HEK293 (cell line): ENCODE measurements at regions not wholly inside any gene's neighbourhood (a gene's known extent, or its start where the extent isn't known, plus 50 kb on each side); places are given as distances from the start of the nearest gene placed in this dataset.

Experiments used
- CTCF ChIA-PET: fragments of 350-600 bp; formaldehyde crosslinking; extraction: SDS; loops from one replicate; lab custom pipeline; 2021; ENCODE audit warnings: antibody characterized with exemption; lab: Yijun Ruan, JAX
- POLR2A ChIA-PET: fragments of 300-600 bp; formaldehyde crosslinking; extraction: SDS; loops from one replicate; lab custom pipeline; 2020; ENCODE audit warnings: antibody characterized with exemption, inconsistent platforms; lab: Yijun Ruan, JAX
- H3K27ac ChIP-seq: fragments of 200-500 bp; sonication (Bioruptor generic); 2 replicates; pipeline ENCODE4 v1.5.1; 2014; ENCODE audit warnings: low read depth, low read length, control low read depth, inconsistent platforms; ENCODE audit errors: extremely low read depth
- H3K36me3 ChIP-seq, 2 experiments: fragments of 200-500 bp in 1 of 2; sonication (Bioruptor generic) in 1 of 2; 1 replicate in 1 of 2; 2 replicates in 1 of 2; pipeline ENCODE4 v1.5.1; 2014 to 2017; ENCODE audit warnings: inconsistent platforms in 2 of 2, low read length in 2 of 2; ENCODE audit not compliant: control insufficient read depth in 2 of 2, insufficient read depth in 1 of 2
- H3K4me1 ChIP-seq: fragments of 200-500 bp; sonication (Bioruptor generic); 2 replicates; pipeline ENCODE4 v1.5.1; 2014; ENCODE audit warnings: mild to moderate bottlenecking, low read length, inconsistent platforms; ENCODE audit not compliant: control insufficient read depth, insufficient read depth
- H3K4me3 ChIP-seq: 2 replicates; pipeline ENCODE4 v1.5.1; 2011; ENCODE audit warnings: low read depth, mild to moderate bottlenecking, control low read depth, low read length, moderate library complexity
- H3K9me3 ChIP-seq: fragments of 200-500 bp; sonication (Bioruptor generic); 2 replicates; pipeline ENCODE4 v1.5.1; 2014; ENCODE audit warnings: low read depth, low read length, inconsistent platforms; ENCODE audit not compliant: control insufficient read depth, insufficient read depth
- GLIS2 ChIP-seq: fragments of 450-650 bp; formaldehyde crosslinking; IDR thresholded peaks from 2 replicates; pipeline ENCODE4 v1.5.1; 2016; ENCODE audit warnings: missing biosample characterization, missing genetic modification characterization
- KLF1 ChIP-seq: fragments of 450-650 bp; formaldehyde crosslinking; IDR thresholded peaks from 2 replicates; pipeline ENCODE4 v1.5.1; 2016; ENCODE audit warnings: missing biosample characterization, missing genetic modification characterization
- KLF10 ChIP-seq: fragments of 450-650 bp; IDR thresholded peaks from 2 replicates; pipeline ENCODE4 v1.5.1; 2018; ENCODE audit warnings: missing biosample characterization, mild to moderate bottlenecking, missing genetic modification characterization
- SCRT1 ChIP-seq: fragments of 450-650 bp; formaldehyde crosslinking; IDR thresholded peaks from 2 replicates; pipeline ENCODE4 v1.5.1; 2016; ENCODE audit warnings: missing biosample characterization, missing genetic modification characterization, borderline replicate concordance
- SP3 ChIP-seq: fragments of 450-650 bp; formaldehyde crosslinking; IDR thresholded peaks from 2 replicates; pipeline ENCODE4 v1.5.1; 2016; ENCODE audit warnings: missing biosample characterization, missing genetic modification characterization
- SP7 ChIP-seq: fragments of 450-650 bp; formaldehyde crosslinking; IDR thresholded peaks from 2 replicates; pipeline ENCODE4 v1.5.1; 2016; ENCODE audit warnings: missing biosample characterization, missing genetic modification characterization
- TCF7L2 ChIP-seq: IDR thresholded peaks from 2 replicates; pipeline ENCODE4 v1.6.1; 2011; ENCODE audit warnings: low read depth, mild to moderate bottlenecking, inconsistent platforms, low read length, moderate library complexity, borderline replicate concordance
- YY2 ChIP-seq: fragments of 450-650 bp; formaldehyde crosslinking; IDR thresholded peaks from 2 replicates; pipeline ENCODE4 v1.5.1; 2016; ENCODE audit warnings: missing biosample characterization, missing genetic modification characterization
- ZBTB17 ChIP-seq: fragments of 450-650 bp; formaldehyde crosslinking; IDR thresholded peaks from 2 replicates; pipeline ENCODE4 v1.5.1; 2016; ENCODE audit warnings: missing biosample characterization, missing genetic modification characterization
- ZFHX2 ChIP-seq: fragments of 450-650 bp; formaldehyde crosslinking; conservative IDR thresholded peaks from 2 replicates; pipeline ENCODE4 v1.5.1; 2016; ENCODE audit warnings: missing biosample characterization, missing genetic modification characterization
- ZFP69B ChIP-seq: fragments of 450-650 bp; formaldehyde crosslinking; IDR thresholded peaks from 2 replicates; pipeline ENCODE4 v1.5.1; 2016; ENCODE audit warnings: missing biosample characterization, missing genetic modification characterization
- ZNF133 ChIP-seq: fragments of 450-650 bp; formaldehyde crosslinking; IDR thresholded peaks from 2 replicates; pipeline ENCODE4 v1.5.1; 2016; ENCODE audit warnings: missing biosample characterization, missing genetic modification characterization
- ZNF274 ChIP-seq, 2 experiments: fragments of 200-500 bp in 1 of 2; fragments of 450-650 bp in 1 of 2; sonication (Bioruptor generic) in 1 of 2; formaldehyde crosslinking in 1 of 2; IDR thresholded peaks; 2 replicates each; pipeline versions ENCODE4 v1.5.1 to v1.6.1; 2014 to 2016; ENCODE audit warnings: borderline replicate concordance in 1 of 2, inconsistent platforms in 1 of 2, low read length in 1 of 2, missing biosample characterization in 1 of 2, missing genetic modification characterization in 1 of 2
- ZNF292 ChIP-seq: fragments of 450-650 bp; formaldehyde crosslinking; IDR thresholded peaks from 2 replicates; pipeline ENCODE4 v1.5.1; 2016; ENCODE audit warnings: low read depth, missing biosample characterization, missing genetic modification characterization, borderline replicate concordance
- ZNF423 ChIP-seq: fragments of 450-650 bp; formaldehyde crosslinking; IDR thresholded peaks from 2 replicates; pipeline ENCODE4 v1.5.1; 2016; ENCODE audit warnings: missing biosample characterization, missing genetic modification characterization
- ZNF660 ChIP-seq: fragments of 450-650 bp; IDR thresholded peaks from 2 replicates; pipeline ENCODE4 v1.5.1; 2018; ENCODE audit warnings: missing biosample characterization, mild to moderate bottlenecking, missing genetic modification characterization
- ZNF785 ChIP-seq: fragments of 450-650 bp; formaldehyde crosslinking; IDR thresholded peaks from 2 replicates; pipeline ENCODE4 v1.5.1; 2016; ENCODE audit warnings: missing biosample characterization, missing genetic modification characterization
- TF ChIP-seq, protein P1 (sequence below): fragments of 450-650 bp; formaldehyde crosslinking; IDR thresholded peaks from 2 replicates; pipeline ENCODE4 v1.5.1; 2017; ENCODE audit warnings: missing biosample characterization, missing genetic modification characterization
- TF ChIP-seq, protein P2 (sequence below): fragments of 450-650 bp; formaldehyde crosslinking; IDR thresholded peaks from 2 replicates; pipeline ENCODE4 v1.5.1; 2016; ENCODE audit warnings: missing biosample characterization, missing genetic modification characterization
- TF ChIP-seq, protein P3 (sequence below): fragments of 450-650 bp; formaldehyde crosslinking; IDR thresholded peaks from 2 replicates; pipeline ENCODE4 v1.5.1; 2016; ENCODE audit warnings: missing biosample characterization, missing genetic modification characterization, low read depth
- TF ChIP-seq, protein P4 (sequence below): fragments of 450-650 bp; IDR thresholded peaks from 2 replicates; pipeline ENCODE4 v1.5.1; 2018; ENCODE audit warnings: missing biosample characterization, missing genetic modification characterization

DNA sequence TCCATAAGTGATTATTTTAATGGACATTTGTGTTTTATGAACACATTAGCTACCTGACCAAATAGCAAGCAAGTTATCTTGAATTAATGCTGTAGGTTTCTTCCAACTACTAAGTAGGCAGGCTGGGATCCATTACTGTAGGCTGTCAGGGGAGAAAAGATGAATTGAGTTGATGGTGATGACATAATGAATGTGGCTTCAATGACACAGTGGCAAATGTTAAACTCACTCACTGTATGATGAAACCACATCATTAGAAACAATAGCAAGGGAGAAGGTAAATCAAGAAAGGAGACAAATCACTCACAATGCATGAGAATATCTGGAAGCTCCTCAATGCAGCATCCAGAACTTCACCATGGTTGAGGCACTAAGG lies 529.7 kb upstream of the CITED2 start:
- TF ChIP-seq ZBTB17 (tag by site-specific recombination): no peak
- TF ChIP-seq, protein P1, sequence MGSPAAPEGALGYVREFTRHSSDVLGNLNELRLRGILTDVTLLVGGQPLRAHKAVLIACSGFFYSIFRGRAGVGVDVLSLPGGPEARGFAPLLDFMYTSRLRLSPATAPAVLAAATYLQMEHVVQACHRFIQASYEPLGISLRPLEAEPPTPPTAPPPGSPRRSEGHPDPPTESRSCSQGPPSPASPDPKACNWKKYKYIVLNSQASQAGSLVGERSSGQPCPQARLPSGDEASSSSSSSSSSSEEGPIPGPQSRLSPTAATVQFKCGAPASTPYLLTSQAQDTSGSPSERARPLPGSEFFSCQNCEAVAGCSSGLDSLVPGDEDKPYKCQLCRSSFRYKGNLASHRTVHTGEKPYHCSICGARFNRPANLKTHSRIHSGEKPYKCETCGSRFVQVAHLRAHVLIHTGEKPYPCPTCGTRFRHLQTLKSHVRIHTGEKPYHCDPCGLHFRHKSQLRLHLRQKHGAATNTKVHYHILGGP (tag by site-specific recombination): 0 out of 2 replicates have a peak, but pooled peaks have one; percentile 54
- ChIA-PET POLR2A (no interaction called here), CTCF (interaction anchor here (1.5 kb wide), 1 partner anchor 8 kb away, joined by 3 read pairs; no protein-coding TSS in a partner anchor)
- H3K4me1 ChIP-seq: no peaks in the 10 kb centered on the region
- H3K36me3 ChIP-seq: no peaks in the 10 kb centered on the region
- H3K27ac ChIP-seq: no peak overlapping the region
- H3K4me3 ChIP-seq: no peak overlapping the region
- H3K9me3 ChIP-seq: no peaks in the 10 kb centered on the region

DNA sequence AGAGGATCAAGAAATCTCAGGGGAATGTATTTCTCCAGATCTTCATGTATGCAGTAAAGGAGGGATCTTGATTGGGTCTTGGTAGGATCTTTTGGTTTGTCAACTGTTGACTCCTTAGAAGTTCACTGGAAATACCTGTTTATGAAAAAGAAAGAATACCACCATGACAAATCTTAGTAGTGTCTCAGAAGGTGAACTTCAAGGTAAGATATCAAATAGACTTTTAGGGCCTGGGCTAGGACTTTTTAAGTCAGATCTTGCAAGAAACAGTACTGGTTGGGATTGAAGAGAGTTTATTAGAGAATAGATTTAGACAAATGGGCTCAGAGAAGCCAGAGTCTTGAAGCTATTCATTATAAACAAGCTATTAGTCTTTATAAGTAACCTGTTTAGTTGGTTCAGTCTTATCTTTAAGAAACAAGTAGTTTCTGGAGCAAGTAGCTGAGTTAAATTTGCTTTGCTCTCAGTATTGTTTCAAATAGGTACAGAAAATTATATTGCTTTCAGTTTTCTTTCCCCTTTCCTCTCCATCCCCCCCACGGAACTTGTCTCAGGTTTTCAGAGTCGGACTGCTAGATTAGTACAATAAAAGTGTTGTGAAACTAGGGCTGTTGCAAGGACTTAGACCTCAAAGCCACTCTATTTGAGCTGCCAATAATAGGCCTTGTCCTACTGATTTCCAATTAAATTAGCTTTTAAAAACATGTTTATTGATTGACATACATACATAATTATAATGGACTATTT lies 529.1 kb upstream of the CITED2 start:
- no peak overlapping the region for H3K27ac ChIP-seq
- H3K4me3 ChIP-seq: no peak overlapping the region
- no peaks in the 10 kb centered on the region for H3K9me3 ChIP-seq
- H3K4me1 ChIP-seq: no peaks in the 10 kb centered on the region
- ChIA-PET CTCF (interaction anchor here (1.5 kb wide), 1 partner anchor 8 kb away, joined by 3 read pairs; no protein-coding TSS in a partner anchor), POLR2A (no interaction called here)
- H3K36me3 ChIP-seq: no peaks in the 10 kb centered on the region
- TF ChIP-seq GLIS2 (no peak), TCF7L2 (no peak), ZNF660 (tag by site-specific recombination) (no peak), ZNF785 (tag by site-specific recombination) (no peak), KLF1 (tag by site-specific recombination) (no peak), YY2 (tag by site-specific recombination) (no peak), ZNF292 (tag by site-specific recombination) (no peak)
- TF ChIP-seq, protein P2, sequence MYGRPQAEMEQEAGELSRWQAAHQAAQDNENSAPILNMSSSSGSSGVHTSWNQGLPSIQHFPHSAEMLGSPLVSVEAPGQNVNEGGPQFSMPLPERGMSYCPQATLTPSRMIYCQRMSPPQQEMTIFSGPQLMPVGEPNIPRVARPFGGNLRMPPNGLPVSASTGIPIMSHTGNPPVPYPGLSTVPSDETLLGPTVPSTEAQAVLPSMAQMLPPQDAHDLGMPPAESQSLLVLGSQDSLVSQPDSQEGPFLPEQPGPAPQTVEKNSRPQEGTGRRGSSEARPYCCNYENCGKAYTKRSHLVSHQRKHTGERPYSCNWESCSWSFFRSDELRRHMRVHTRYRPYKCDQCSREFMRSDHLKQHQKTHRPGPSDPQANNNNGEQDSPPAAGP (tag by site-specific recombination): no peak

DNA sequence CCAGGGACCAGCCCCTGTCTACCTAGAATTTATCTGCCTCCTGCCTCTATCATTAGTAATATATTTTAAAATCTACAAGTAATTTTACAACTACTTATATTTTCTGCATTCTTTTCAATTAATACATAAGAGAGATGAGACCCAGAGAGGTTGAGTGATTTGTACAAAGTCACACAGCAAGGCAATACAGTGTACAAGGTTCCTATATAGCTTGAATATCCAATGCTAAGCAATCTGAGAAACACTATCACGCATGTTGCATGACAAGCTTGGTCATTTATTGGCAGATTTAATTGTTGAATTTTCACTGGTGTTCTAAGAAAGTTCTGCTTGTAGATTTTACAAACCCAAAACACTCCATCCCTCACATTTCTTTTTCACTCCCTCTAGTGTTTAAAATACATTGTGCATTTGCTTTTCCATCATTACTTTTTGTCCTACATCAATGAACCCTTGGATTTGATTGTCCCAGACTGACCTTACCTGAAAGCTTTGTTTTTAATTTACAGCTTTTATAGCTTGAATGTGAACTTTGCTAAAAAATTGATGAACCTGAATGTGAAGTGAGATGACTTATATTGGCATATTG lies 520.9 kb upstream of the CITED2 start:
- Histone ChIP-seq H3K4me3 (no peak overlapping the region), H3K27ac (no peak overlapping the region), H3K36me3 (no peaks in the 10 kb centered on the region), H3K4me1 (no peaks in the 10 kb centered on the region), H3K9me3 (no peaks in the 10 kb centered on the region)
- TF ChIP-seq SP7 (tag by site-specific recombination) (no peak), ZFHX2 (no peak), TCF7L2 (no peak), ZNF274 (IDR thresholded peaks at IDR 0.05; ENCODE audit: low read length) (no peak), ZNF274 (tag by site-specific recombination; IDR thresholded peaks at IDR 0.05; ENCODE audit: borderline replicate concordance) (no peak), KLF10 (no peak), ZNF133 (tag by site-specific recombination) (no peak), SP3 (tag by site-specific recombination) (no peak), ZNF423 (no peak), SCRT1 (tag by site-specific recombination) (no peak), ZFP69B (tag by site-specific recombination) (no peak)
- TF ChIP-seq, protein P3, sequence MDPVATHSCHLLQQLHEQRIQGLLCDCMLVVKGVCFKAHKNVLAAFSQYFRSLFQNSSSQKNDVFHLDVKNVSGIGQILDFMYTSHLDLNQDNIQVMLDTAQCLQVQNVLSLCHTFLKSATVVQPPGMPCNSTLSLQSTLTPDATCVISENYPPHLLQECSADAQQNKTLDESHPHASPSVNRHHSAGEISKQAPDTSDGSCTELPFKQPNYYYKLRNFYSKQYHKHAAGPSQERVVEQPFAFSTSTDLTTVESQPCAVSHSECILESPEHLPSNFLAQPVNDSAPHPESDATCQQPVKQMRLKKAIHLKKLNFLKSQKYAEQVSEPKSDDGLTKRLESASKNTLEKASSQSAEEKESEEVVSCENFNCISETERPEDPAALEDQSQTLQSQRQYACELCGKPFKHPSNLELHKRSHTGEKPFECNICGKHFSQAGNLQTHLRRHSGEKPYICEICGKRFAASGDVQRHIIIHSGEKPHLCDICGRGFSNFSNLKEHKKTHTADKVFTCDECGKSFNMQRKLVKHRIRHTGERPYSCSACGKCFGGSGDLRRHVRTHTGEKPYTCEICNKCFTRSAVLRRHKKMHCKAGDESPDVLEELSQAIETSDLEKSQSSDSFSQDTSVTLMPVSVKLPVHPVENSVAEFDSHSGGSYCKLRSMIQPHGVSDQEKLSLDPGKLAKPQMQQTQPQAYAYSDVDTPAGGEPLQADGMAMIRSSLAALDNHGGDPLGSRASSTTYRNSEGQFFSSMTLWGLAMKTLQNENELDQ (tag by site-specific recombination): no peak
- TF ChIP-seq, protein P4, sequence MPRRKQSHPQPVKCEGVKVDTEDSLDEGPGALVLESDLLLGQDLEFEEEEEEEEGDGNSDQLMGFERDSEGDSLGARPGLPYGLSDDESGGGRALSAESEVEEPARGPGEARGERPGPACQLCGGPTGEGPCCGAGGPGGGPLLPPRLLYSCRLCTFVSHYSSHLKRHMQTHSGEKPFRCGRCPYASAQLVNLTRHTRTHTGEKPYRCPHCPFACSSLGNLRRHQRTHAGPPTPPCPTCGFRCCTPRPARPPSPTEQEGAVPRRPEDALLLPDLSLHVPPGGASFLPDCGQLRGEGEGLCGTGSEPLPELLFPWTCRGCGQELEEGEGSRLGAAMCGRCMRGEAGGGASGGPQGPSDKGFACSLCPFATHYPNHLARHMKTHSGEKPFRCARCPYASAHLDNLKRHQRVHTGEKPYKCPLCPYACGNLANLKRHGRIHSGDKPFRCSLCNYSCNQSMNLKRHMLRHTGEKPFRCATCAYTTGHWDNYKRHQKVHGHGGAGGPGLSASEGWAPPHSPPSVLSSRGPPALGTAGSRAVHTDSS (tag by site-specific recombination): no peak
- ChIA-PET POLR2A (no interaction called here), CTCF (interaction anchor here (1.0 kb wide), 1 partner anchor 152 kb away, joined by 3 read pairs; no protein-coding TSS in a partner anchor)
